NB4 (cell line): ENCODE measurements at regions not wholly inside any gene's neighbourhood (a gene's known extent, or its start where the extent isn't known, plus 50 kb on each side); places are given as distances from the start of the nearest gene placed in this dataset.

ENCODE experiments used
- DNase-seq: peaks from one replicate; pipeline ENCODE4 v3.0.0; 2010; ENCODE audit warnings: low read depth
- H3K4me3 ChIP-seq: one replicate; pipeline ENCODE4 v1.5.1; 2011; ENCODE audit warnings: mild to moderate bottlenecking, low read depth, low read length, moderate library complexity
- MAX ChIP-seq: IDR thresholded peaks from 2 replicates; pipeline ENCODE4 v1.6.1; 2011; ENCODE audit warnings: low read depth, low read length
- MYC ChIP-seq: IDR thresholded peaks from 2 replicates; pipeline ENCODE4 v1.6.1; 2011; ENCODE audit warnings: low read depth, low read length
- POLR2A ChIP-seq: IDR thresholded peaks from 2 replicates; pipeline ENCODE4 v1.6.1; 2011; ENCODE audit warnings: mild to moderate bottlenecking; ENCODE audit not compliant: insufficient read length; ENCODE audit errors: extremely low read depth
- TF ChIP-seq, protein P1 (sequence below): IDR thresholded peaks from one replicate; pipeline ENCODE4 v1.5.1; 2012; ENCODE audit warnings: low read depth, low read length

GRCh38 chr4:159014859-159015258 is 88.0 kb upstream of the RAPGEF2 start:
- no peak for TF ChIP-seq POLR2A
- no peak for TF ChIP-seq MAX
- TF ChIP-seq, protein P1, sequence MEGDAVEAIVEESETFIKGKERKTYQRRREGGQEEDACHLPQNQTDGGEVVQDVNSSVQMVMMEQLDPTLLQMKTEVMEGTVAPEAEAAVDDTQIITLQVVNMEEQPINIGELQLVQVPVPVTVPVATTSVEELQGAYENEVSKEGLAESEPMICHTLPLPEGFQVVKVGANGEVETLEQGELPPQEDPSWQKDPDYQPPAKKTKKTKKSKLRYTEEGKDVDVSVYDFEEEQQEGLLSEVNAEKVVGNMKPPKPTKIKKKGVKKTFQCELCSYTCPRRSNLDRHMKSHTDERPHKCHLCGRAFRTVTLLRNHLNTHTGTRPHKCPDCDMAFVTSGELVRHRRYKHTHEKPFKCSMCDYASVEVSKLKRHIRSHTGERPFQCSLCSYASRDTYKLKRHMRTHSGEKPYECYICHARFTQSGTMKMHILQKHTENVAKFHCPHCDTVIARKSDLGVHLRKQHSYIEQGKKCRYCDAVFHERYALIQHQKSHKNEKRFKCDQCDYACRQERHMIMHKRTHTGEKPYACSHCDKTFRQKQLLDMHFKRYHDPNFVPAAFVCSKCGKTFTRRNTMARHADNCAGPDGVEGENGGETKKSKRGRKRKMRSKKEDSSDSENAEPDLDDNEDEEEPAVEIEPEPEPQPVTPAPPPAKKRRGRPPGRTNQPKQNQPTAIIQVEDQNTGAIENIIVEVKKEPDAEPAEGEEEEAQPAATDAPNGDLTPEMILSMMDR: no peak
- no peak for TF ChIP-seq MYC
- no peak for DNase-seq
- no peak overlapping the region for H3K4me3 ChIP-seq

DNA sequence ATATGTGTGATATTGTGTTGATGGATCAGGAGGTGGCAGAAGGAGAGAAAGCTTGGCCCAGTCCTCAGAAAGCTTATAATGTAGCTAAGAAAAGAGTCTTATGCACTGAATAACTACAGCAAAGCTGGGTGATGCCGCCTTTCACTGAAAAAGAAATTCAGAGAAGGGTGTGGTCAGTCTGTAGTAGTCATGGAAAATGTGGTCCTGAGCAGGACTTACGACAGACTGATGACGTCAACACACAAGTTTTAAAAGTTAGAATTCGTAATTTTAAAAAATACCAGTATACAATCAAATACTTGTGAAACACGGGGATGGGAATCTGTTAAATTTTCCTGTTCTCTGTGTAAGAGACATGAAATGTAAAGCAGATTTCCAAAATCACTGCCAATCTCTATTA is 87.0 kb upstream of the RAPGEF2 start:
- no peak for DNase-seq

GRCh38 chr4:159016593-159017024 is 86.3 kb upstream of the RAPGEF2 start:
- no peak for TF ChIP-seq POLR2A
- no peak for TF ChIP-seq MYC
- TF ChIP-seq, protein P1: no peak
- no peak for TF ChIP-seq MAX
- DNase-seq: no peak
- H3K4me3 ChIP-seq: no peak overlapping the region

More for the DNA sequence above, 87.0 kb upstream of the RAPGEF2 start:
- H3K4me3 ChIP-seq: no peak overlapping the region
- TF ChIP-seq MYC: no peak
- TF ChIP-seq, protein P1: no peak
- no peak for TF ChIP-seq POLR2A
- no peak for TF ChIP-seq MAX

DNA sequence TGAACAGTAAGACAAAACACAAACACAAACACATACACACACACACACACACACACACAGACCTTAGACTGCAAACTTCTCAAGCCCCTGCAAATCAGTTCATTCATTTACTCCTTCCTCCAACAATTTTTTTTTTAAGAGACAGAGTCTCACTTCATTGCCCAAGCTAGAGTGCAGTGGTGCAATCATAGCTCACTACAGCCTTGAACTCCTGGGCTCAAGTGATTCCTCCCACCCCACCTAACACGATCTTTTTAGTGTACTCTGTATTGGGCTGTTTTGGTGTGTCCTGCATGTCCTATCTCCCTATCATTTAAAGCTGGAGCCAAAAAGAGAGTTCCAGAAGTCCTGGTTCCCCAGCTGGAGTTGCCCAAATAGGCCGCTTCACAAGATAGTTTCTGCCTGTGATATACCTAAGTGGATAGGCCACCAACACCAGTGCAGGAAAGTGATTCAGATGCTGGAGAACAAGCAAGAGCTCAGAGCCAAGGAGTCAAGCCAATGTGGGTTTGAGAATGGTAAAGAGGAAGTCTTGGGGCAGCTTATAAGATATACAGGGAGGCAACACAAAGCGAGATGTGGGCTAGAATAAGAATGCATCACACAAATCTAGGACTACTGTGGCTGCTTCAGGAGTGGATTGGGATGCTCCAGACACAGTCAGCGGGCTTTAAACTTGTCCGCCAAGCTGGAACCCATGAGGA is 85.4 kb upstream of the RAPGEF2 start:
- TF ChIP-seq MYC (no peak), MAX (no peak), POLR2A (no peak)
- TF ChIP-seq, protein P1: no peak
- no peak overlapping the region for H3K4me3 ChIP-seq
- DNase-seq: peak; percentile 15

GRCh38 chr4:159018062-159018629 is 84.7 kb upstream of the RAPGEF2 start:
- TF ChIP-seq MAX (peak; percentile 60), MYC (no peak)
- H3K4me3 ChIP-seq: no peak overlapping the region
- peak; percentile 58 for DNase-seq

DNA sequence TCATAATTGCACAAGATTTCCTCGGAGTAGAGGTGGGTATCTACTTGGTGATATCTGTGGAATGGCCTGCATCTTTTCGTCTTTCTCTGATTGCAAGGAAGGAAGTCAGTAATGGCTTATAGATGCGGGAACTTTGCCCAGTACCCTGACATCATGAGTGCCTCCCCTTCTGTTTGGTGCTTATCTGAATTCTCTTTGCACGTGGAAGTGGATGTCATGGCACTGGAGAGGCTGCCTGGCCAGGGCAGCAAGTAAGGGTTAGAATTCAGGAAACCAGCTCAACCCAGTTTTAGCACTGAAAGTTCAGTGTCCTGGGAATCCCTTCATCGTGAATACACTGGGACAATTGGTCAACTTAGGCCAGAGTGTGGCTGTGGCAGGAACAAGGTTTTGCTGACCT is 83.5 kb upstream of the RAPGEF2 start:
- no peak overlapping the region for H3K4me3 ChIP-seq
- TF ChIP-seq MYC: no peak
- TF ChIP-seq, protein P1: no peak
- TF ChIP-seq POLR2A: no peak
- TF ChIP-seq MAX: no peak
- DNase-seq: no peak
